ENCODE measurements at regions not wholly inside any gene's neighbourhood (a gene's known extent, or its start where the extent isn't known, plus 50 kb on each side); places are given as distances from the start of the nearest gene placed in this dataset.

DNA sequence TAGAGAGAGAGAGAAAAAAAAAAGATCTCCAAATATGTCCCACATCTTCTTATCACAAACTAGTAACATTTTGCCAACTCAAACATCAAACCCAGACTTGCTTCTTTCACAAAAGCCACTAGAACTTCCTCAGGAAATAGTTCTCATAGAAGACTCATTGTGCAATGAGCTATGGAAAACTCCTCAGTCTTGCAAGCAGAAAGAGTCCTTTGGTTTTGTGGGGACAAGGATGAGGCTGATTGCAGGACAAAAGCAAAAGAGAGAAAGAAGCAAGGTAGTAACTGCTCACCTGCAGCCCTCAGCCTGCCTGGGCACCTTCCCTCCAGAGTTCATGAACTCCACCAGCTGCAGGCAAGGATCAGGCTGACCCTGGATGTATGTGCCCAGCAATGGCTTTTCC lies 399.0 kb downstream of the IRX1 start:
- Mint-ChIP-seq H3K4me3 (no peak overlapping the region), H3K27ac (no peak overlapping the region)
- ATAC-seq (ENCODE audit: low read depth) = no peak

GRCh38 chr5:3995954-3996619 lies 400.5 kb downstream of the IRX1 start:
- Mint-ChIP-seq H3K36me3 (no peaks in the 10 kb centered on the region), H3K4me3 (no peak overlapping the region), H3K9me3 (peaks cover 5% of the 10 kb centered on the region), H3K27ac (no peak overlapping the region), H3K4me1 (no peaks in the 10 kb centered on the region), H3K27me3 (no peaks in the 10 kb centered on the region)
- DNase-seq (no peak), ATAC-seq (ENCODE audit: low read depth) (no peak)
- POLR2A ChIA-PET = no interaction called here

More for the DNA sequence above, 399.0 kb downstream of the IRX1 start:
- DNase-seq = no peak
- POLR2A ChIA-PET = no interaction called here
- no peaks in the 10 kb centered on the region for H3K4me1 Mint-ChIP-seq
- no peaks in the 10 kb centered on the region for H3K36me3 Mint-ChIP-seq
- H3K27me3 Mint-ChIP-seq = no peaks in the 10 kb centered on the region
- peaks cover 4% of the 10 kb centered on the region for H3K9me3 Mint-ChIP-seq

GRCh38 chr5:3996707-3997336 lies 401.2 kb downstream of the IRX1 start:
- Mint-ChIP-seq H3K4me3 (no peak overlapping the region), H3K27ac (no peak overlapping the region), H3K27me3 (no peaks in the 10 kb centered on the region), H3K36me3 (no peaks in the 10 kb centered on the region), H3K9me3 (peaks cover 4% of the 10 kb centered on the region), H3K4me1 (no peaks in the 10 kb centered on the region)
- POLR2A ChIA-PET = no interaction called here
- no peak for DNase-seq
- ATAC-seq (ENCODE audit: low read depth) = no peak

DNA sequence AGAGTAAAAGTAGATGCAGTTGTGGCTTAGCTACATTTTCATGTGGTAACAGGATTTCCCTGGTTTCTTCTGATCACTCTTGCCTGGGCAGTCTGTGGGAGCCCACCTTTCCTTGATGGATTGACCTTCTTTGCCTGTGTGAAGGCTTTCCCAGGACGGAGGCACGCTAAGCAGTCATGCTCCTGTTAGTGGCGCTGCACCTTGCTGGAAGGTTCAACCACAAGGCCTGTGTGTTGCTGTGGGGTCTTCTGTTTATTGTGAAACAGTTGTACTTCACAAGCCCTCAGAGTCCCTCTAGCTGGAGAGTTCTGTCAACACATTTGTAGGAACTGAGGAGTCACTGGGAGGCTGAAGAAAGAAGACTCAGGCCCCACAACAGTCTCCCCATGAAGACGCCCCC lies 402.0 kb downstream of the IRX1 start:
- H3K9me3 Mint-ChIP-seq = peaks cover 7% of the 10 kb centered on the region
- DNase-seq (no peak), ATAC-seq (ENCODE audit: low read depth) (no peak)
- POLR2A ChIA-PET = no interaction called here
- H3K36me3 Mint-ChIP-seq = no peaks in the 10 kb centered on the region
- H3K4me1 Mint-ChIP-seq = no peaks in the 10 kb centered on the region
- H3K27me3 Mint-ChIP-seq = no peaks in the 10 kb centered on the region
- no peak overlapping the region for H3K4me3 Mint-ChIP-seq
- no peak overlapping the region for H3K27ac Mint-ChIP-seq

DNA sequence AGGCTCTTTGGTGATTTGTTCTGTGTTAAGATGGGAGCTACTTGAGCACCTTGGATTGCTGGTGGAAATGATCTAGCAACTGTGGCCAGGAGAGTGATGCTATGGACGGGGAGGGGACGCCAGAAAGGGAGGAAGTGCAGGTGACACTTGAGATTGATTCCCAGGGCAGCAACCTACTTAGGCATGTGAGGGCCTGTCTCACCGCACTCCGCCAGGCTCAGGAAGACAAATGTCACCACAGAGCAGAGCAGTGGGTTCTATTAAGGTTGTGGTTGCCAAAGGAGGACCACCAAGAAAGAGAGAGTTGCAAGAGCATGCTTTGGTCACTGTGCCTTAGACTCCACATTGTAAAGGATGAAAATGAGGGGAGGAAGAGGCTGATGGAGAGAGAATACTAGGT lies 404.3 kb downstream of the IRX1 start:
- Mint-ChIP-seq H3K36me3 (no peaks in the 10 kb centered on the region), H3K4me1 (no peaks in the 10 kb centered on the region), H3K4me3 (no peak overlapping the region), H3K27ac (no peak overlapping the region), H3K9me3 (peaks cover 8% of the 10 kb centered on the region), H3K27me3 (no peaks in the 10 kb centered on the region)
- ATAC-seq (ENCODE audit: low read depth) (no peak), DNase-seq (no peak)
- POLR2A ChIA-PET = no interaction called here

GRCh38 chr5:4001004-4001403 lies 405.4 kb downstream of the IRX1 start:
- no peaks in the 10 kb centered on the region for H3K36me3 Mint-ChIP-seq
- H3K4me3 Mint-ChIP-seq = no peak overlapping the region
- no peak overlapping the region for H3K27ac Mint-ChIP-seq
- POLR2A ChIA-PET = no interaction called here
- H3K27me3 Mint-ChIP-seq = no peaks in the 10 kb centered on the region
- H3K4me1 Mint-ChIP-seq = no peaks in the 10 kb centered on the region
- ATAC-seq (ENCODE audit: low read depth) (no peak), DNase-seq (no peak)
- H3K9me3 Mint-ChIP-seq = peaks cover 8% of the 10 kb centered on the region

GRCh38 chr5:4001758-4002533 lies 406.3 kb downstream of the IRX1 start:
- H3K27ac Mint-ChIP-seq = no peak overlapping the region

GRCh38 chr5:4005335-4005734 lies 409.7 kb downstream of the IRX1 start:
- ATAC-seq (ENCODE audit: low read depth) = no peak
- POLR2A ChIA-PET = no interaction called here
- H3K4me1 Mint-ChIP-seq = no peaks in the 10 kb centered on the region
- H3K36me3 Mint-ChIP-seq = no peaks in the 10 kb centered on the region
- DNase-seq = no peak
- H3K27ac Mint-ChIP-seq = no peak overlapping the region
- H3K27me3 Mint-ChIP-seq = no peaks in the 10 kb centered on the region
- peaks cover 7% of the 10 kb centered on the region for H3K9me3 Mint-ChIP-seq
- H3K4me3 Mint-ChIP-seq = no peak overlapping the region

More at GRCh38 chr5:4001758-4002533, 406.3 kb downstream of the IRX1 start:
- DNase-seq = no peak
- H3K4me1 Mint-ChIP-seq = no peaks in the 10 kb centered on the region
- no peaks in the 10 kb centered on the region for H3K36me3 Mint-ChIP-seq
- H3K4me3 Mint-ChIP-seq = no peak overlapping the region
- peaks cover 8% of the 10 kb centered on the region for H3K9me3 Mint-ChIP-seq
- POLR2A ChIA-PET = no interaction called here
- ATAC-seq (ENCODE audit: low read depth) = no peak
- H3K27me3 Mint-ChIP-seq = no peaks in the 10 kb centered on the region

- Mint-ChIP-seq H3K9me3 (peaks cover 4% of the 10 kb centered on the region), H3K36me3 (no peaks in the 10 kb centered on the region), H3K4me1 (no peaks in the 10 kb centered on the region), H3K27me3 (no peaks in the 10 kb centered on the region), H3K27ac (no peak overlapping the region), H3K4me3 (no peak overlapping the region)
- ATAC-seq (ENCODE audit: low read depth) (no peak), DNase-seq (no peak)
- POLR2A ChIA-PET = no interaction called here
These were observed 411.4 kb downstream of the IRX1 start for GRCh38 chr5:4007001-4007400.

DNA sequence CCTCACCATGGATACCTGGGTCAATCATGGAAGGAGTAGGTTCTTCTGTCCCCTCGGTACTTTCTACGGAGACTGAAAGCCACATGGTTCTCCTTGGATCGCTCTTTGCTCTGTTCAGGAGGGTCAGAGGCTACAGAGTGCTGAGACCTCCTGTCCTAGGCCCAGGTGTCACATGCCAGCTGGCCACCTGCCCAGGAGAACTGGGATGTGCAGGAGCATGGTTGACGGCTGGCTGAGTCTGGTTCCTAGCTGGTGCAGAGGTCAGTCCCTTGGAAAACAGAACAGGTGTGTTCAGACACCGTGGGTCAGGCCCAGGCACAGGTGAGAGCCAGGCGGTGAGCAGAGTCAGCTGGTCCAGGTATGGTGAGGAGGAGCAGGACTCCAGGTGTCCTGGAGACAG lies 416.3 kb downstream of the IRX1 start:
- Mint-ChIP-seq H3K27me3 (no peaks in the 10 kb centered on the region), H3K27ac (no peak overlapping the region), H3K9me3 (peaks cover 3% of the 10 kb centered on the region), H3K4me3 (no peak overlapping the region), H3K36me3 (no peaks in the 10 kb centered on the region), H3K4me1 (no peaks in the 10 kb centered on the region)
- ATAC-seq (ENCODE audit: low read depth) (no peak), DNase-seq (no peak)
- POLR2A ChIA-PET = no interaction called here

GRCh38 chr5:4013106-4013898 lies 417.7 kb downstream of the IRX1 start:
- H3K9me3 Mint-ChIP-seq = peaks cover 8% of the 10 kb centered on the region
- no peaks in the 10 kb centered on the region for H3K27me3 Mint-ChIP-seq
- no peak overlapping the region for H3K4me3 Mint-ChIP-seq
- no peaks in the 10 kb centered on the region for H3K4me1 Mint-ChIP-seq
- ATAC-seq (ENCODE audit: low read depth) (no peak), DNase-seq (no peak)
- no peak overlapping the region for H3K27ac Mint-ChIP-seq
- POLR2A ChIA-PET = no interaction called here
- H3K36me3 Mint-ChIP-seq = no peaks in the 10 kb centered on the region

DNA sequence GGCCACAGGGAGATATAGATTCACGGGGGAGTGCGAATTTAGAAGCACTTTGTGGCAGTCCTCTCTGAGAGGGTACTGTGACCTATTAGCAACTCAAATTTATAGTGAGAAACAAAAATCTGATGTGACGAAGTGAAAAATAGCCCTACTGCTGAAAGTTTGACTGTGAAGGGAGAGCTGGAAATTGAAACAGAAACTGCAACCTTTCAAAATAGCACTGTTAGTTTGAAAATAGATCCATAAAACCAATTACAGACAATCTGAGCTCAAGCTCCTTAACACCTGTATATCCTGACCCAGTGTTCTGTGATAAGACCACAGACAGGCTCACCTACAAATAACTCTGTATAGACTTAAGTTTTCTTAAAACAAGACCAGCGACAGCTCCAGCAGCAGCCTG lies 420.1 kb downstream of the IRX1 start:
- DNase-seq (no peak), ATAC-seq (ENCODE audit: low read depth) (no peak)
- Mint-ChIP-seq H3K4me1 (no peaks in the 10 kb centered on the region), H3K27me3 (no peaks in the 10 kb centered on the region), H3K9me3 (peaks cover 8% of the 10 kb centered on the region), H3K4me3 (no peak overlapping the region), H3K36me3 (no peaks in the 10 kb centered on the region), H3K27ac (no peak overlapping the region)
- POLR2A ChIA-PET = no interaction called here

- Mint-ChIP-seq H3K9me3 (peaks cover 9% of the 10 kb centered on the region), H3K4me1 (no peaks in the 10 kb centered on the region), H3K27ac (no peak overlapping the region), H3K27me3 (no peaks in the 10 kb centered on the region), H3K4me3 (no peak overlapping the region), H3K36me3 (no peaks in the 10 kb centered on the region)
- ATAC-seq (ENCODE audit: low read depth) = no peak
- no peak for DNase-seq
- POLR2A ChIA-PET = no interaction called here
These were observed 421.6 kb downstream of the IRX1 start for GRCh38 chr5:4017076-4017803.

Measured in activated naive CD8-positive, alpha-beta T cell treated with anti-CD3 and anti-CD28 coated beads, Interleukin-2, amount 10 ng/mL, durations not matched to agents 7 days and 5 days (primary cell).